ENCODE measurements at regions not wholly inside any gene's neighbourhood (a gene's known extent, or its start where the extent isn't known, plus 50 kb on each side); places are given as distances from the start of the nearest gene placed in this dataset.

DNA sequence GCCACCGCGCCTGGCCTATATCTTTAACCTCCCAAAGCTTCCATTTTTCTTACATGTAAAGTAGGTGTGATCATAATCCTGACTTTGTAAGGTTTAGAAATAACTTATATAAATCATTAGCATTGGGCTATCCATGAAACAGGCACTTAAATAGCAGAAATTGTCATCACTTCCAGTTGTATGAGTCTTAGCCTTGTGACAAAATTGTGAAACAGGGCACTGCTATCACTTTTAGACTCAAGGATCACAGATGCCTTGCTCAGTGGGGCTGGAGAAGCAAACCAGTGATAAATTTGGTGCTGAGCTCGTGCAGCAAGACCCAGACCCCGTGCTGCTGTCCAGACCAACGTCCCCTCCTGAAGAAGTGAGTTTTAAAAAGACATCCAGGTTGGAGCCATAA, 209.7 kb downstream of the KATNAL1 start:
- no TSS peak for BruUV-seq (replicated peaks)
- no peak overlapping the region for H2AFZ ChIP-seq (ENCODE audit: low read length)
- ChIA-PET CTCF (ENCODE audit: unreplicated experiment) (no interaction called here), POLR2A (no interaction called here)
- H3K27ac ChIP-seq (ENCODE audit: low read depth, low read length, poor library complexity, severe bottlenecking) = no peak overlapping the region
- H3K79me2 ChIP-seq (ENCODE audit: insufficient read depth, low read depth, low read length) = no peaks in the 10 kb centered on the region
- no peak for DNase-seq (ENCODE audit: low spot score)
- no peaks in the 10 kb centered on the region for H3K9me2 ChIP-seq (ENCODE audit: insufficient read depth, low read length)
- H3K9me3 ChIP-seq (ENCODE audit: low read length) = no peaks in the 10 kb centered on the region
- no peaks in the 10 kb centered on the region for H4K20me1 ChIP-seq (ENCODE audit: insufficient read depth, low read length)
- no peak overlapping the region for H3K4me3 ChIP-seq (ENCODE audit: low read depth, low read length, poor library complexity, severe bottlenecking)
- H3K4me1 ChIP-seq (ENCODE audit: insufficient read depth, low read length, poor library complexity, severe bottlenecking) = no peaks in the 10 kb centered on the region
- intact Hi-C loops (cut with micrococcal nuclease; ENCODE audit: unreplicated experiment) = no loop called here
- H3K36me3 ChIP-seq (ENCODE audit: insufficient read depth, low read length) = no peaks in the 10 kb centered on the region
- TF ChIP-seq, protein P1, sequence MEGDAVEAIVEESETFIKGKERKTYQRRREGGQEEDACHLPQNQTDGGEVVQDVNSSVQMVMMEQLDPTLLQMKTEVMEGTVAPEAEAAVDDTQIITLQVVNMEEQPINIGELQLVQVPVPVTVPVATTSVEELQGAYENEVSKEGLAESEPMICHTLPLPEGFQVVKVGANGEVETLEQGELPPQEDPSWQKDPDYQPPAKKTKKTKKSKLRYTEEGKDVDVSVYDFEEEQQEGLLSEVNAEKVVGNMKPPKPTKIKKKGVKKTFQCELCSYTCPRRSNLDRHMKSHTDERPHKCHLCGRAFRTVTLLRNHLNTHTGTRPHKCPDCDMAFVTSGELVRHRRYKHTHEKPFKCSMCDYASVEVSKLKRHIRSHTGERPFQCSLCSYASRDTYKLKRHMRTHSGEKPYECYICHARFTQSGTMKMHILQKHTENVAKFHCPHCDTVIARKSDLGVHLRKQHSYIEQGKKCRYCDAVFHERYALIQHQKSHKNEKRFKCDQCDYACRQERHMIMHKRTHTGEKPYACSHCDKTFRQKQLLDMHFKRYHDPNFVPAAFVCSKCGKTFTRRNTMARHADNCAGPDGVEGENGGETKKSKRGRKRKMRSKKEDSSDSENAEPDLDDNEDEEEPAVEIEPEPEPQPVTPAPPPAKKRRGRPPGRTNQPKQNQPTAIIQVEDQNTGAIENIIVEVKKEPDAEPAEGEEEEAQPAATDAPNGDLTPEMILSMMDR (conservative IDR thresholded peaks at IDR 0.05; ENCODE audit: low read length) = no peak
- no peak for TF ChIP-seq EZH2phosphoT487 (IDR thresholded peaks at IDR 0.05; ENCODE audit: borderline replicate concordance, low read depth, low read length)
- no peak overlapping the region for H3K4me2 ChIP-seq (ENCODE audit: low read length)

DNA sequence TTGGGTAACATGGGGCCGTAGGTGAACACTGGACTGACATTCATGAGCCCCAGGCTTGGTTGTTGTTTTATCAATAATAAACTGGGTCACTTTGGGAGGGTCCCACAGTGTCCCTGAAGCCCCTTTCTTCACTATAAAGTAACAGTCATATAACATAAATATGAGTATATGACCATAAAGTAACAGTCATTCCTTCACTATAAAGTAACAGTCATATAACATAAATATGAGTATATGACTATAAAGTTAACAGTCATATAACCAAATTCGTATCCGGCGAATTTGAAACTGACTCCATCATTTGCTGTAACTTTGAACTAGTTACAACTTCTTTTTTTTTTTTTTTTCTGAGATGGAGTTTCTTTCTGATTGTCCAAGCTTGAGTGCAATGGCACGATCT, 210.3 kb downstream of the KATNAL1 start:
- Histone ChIP-seq H4K20me1 (ENCODE audit: insufficient read depth, low read length) (no peaks in the 10 kb centered on the region), H3K9me3 (ENCODE audit: low read length) (no peaks in the 10 kb centered on the region), H3K9me2 (ENCODE audit: insufficient read depth, low read length) (no peaks in the 10 kb centered on the region), H3K79me2 (ENCODE audit: insufficient read depth, low read depth, low read length) (no peaks in the 10 kb centered on the region), H3K4me2 (ENCODE audit: low read length) (no peak overlapping the region), H3K27ac (ENCODE audit: low read depth, low read length, poor library complexity, severe bottlenecking) (no peak overlapping the region), H3K4me1 (ENCODE audit: insufficient read depth, low read length, poor library complexity, severe bottlenecking) (no peaks in the 10 kb centered on the region), H3K4me3 (ENCODE audit: low read depth, low read length, poor library complexity, severe bottlenecking) (no peak overlapping the region), H3K36me3 (ENCODE audit: insufficient read depth, low read length) (no peaks in the 10 kb centered on the region), H2AFZ (ENCODE audit: low read length) (no peak overlapping the region)
- DNase-seq (ENCODE audit: low spot score) = no peak
- BruUV-seq (replicated peaks) = no TSS peak
- TF ChIP-seq EZH2phosphoT487 (IDR thresholded peaks at IDR 0.05; ENCODE audit: borderline replicate concordance, low read depth, low read length) = no peak
- TF ChIP-seq, protein P1 (conservative IDR thresholded peaks at IDR 0.05; ENCODE audit: low read length) = no peak
- ChIA-PET CTCF (ENCODE audit: unreplicated experiment) (no interaction called here), POLR2A (no interaction called here)
- intact Hi-C loops (cut with micrococcal nuclease; ENCODE audit: unreplicated experiment) = no loop called here

DNA sequence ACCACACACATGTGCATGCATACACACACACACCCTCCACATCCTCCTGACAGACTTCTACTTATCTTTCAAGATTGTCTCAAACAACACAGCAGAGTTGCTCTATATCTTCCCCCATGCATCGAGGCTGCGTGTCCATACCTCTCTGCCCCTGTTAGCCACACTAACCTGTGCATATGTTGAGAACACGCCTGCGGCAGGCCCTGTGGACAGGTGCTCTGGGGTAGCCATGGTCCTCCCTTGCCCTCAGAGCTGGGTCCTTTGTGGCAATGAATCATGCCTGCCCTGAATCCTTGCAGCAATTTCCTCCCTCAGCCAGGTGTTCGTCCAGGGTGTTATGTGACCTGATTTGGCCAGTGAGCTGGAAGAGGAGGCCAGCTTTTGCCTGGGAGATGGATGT, 213.3 kb downstream of the KATNAL1 start:
- ChIA-PET CTCF (ENCODE audit: unreplicated experiment) (no interaction called here), POLR2A (no interaction called here)
- H4K20me1 ChIP-seq (ENCODE audit: insufficient read depth, low read length) = no peaks in the 10 kb centered on the region
- DNase-seq (ENCODE audit: low spot score) = no peak
- H3K27ac ChIP-seq (ENCODE audit: low read depth, low read length, poor library complexity, severe bottlenecking) = no peak overlapping the region
- no TSS peak for BruUV-seq (replicated peaks)
- no peaks in the 10 kb centered on the region for H3K9me3 ChIP-seq (ENCODE audit: low read length)
- no peaks in the 10 kb centered on the region for H3K9me2 ChIP-seq (ENCODE audit: insufficient read depth, low read length)
- TF ChIP-seq, protein P1 (conservative IDR thresholded peaks at IDR 0.05; ENCODE audit: low read length) = no peak
- TF ChIP-seq EZH2phosphoT487 (IDR thresholded peaks at IDR 0.05; ENCODE audit: borderline replicate concordance, low read depth, low read length) = no peak
- no peaks in the 10 kb centered on the region for H3K79me2 ChIP-seq (ENCODE audit: insufficient read depth, low read depth, low read length)
- H2AFZ ChIP-seq (ENCODE audit: low read length) = no peak overlapping the region
- intact Hi-C loops (cut with micrococcal nuclease; ENCODE audit: unreplicated experiment) = no loop called here
- H3K4me1 ChIP-seq (ENCODE audit: insufficient read depth, low read length, poor library complexity, severe bottlenecking) = no peaks in the 10 kb centered on the region
- H3K36me3 ChIP-seq (ENCODE audit: insufficient read depth, low read length) = no peaks in the 10 kb centered on the region
- H3K4me3 ChIP-seq (ENCODE audit: low read depth, low read length, poor library complexity, severe bottlenecking) = no peak overlapping the region
- H3K4me2 ChIP-seq (ENCODE audit: low read length) = no peak overlapping the region

Data from OCI-LY7 (cell line).